NCI-H128 (cell line): ENCODE measurements at regions not wholly inside any gene's neighbourhood (a gene's known extent, or its start where the extent isn't known, plus 50 kb on each side); places are given as distances from the start of the nearest gene placed in this dataset.

Experiments
- DNase-seq: peaks from one replicate; lab custom pipeline; 2025; ENCODE audit not compliant: unreplicated experiment; lab: John Stamatoyannopoulos, UW

GRCh38 chr17:65368341-65368740 lies 193.1 kb downstream of the AXIN2 start:
- no peak for DNase-seq

GRCh38 chr17:65366102-65366844 lies 195.2 kb downstream of the AXIN2 start:
- no peak for DNase-seq

DNA sequence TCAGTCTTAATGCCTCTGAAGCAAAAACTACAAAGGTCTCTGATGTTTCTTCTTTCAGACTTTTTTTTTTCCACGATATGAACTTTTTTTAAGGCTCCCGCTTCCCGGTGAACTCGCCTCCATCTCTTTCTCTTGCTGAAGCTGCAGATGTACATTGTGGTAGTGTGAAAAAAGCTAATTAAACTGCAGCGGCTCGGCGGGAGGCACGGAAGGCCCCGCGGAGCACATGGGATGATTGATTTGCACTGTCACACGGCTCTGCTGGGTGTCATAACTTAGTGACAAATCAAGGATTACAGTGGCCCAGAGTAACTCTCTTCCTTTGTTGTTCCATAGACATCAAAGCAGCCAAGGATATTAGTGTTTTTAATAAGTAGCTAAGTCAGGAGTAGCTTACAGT lies 196.3 kb downstream of the AXIN2 start:
- DNase-seq: no peak

GRCh38 chr17:65364438-65364837 lies 197.0 kb downstream of the AXIN2 start:
- no peak for DNase-seq

GRCh38 chr17:65362826-65363225 lies 198.6 kb downstream of the AXIN2 start:
- no peak for DNase-seq

GRCh38 chr17:65360961-65361552 lies 200.4 kb downstream of the AXIN2 start:
- no peak for DNase-seq

- DNase-seq: no peak
Observed at GRCh38 chr17:65359016-65359415, 202.4 kb downstream of the AXIN2 start.

GRCh38 chr17:65356536-65356935 lies 204.9 kb downstream of the AXIN2 start:
- no peak for DNase-seq

DNA sequence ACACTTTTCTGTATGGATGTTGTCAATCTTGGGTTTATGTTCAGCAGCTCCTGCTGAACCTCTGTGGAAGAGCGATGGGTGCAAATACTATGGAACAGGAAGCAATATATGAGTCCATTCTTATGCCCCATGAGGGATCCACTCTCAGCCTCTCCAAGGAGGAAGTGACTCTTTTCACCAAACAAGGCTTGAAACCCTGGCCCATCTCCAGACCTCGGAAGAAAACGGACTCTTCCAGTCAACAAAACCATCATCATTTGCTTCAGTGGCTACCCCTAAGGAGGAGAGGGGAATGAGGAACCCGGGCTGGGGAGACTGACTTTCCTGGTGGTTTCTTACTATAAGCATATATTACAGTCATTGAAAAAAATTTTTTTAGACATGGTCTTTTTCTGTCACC lies 206.2 kb downstream of the AXIN2 start:
- no peak for DNase-seq

DNA sequence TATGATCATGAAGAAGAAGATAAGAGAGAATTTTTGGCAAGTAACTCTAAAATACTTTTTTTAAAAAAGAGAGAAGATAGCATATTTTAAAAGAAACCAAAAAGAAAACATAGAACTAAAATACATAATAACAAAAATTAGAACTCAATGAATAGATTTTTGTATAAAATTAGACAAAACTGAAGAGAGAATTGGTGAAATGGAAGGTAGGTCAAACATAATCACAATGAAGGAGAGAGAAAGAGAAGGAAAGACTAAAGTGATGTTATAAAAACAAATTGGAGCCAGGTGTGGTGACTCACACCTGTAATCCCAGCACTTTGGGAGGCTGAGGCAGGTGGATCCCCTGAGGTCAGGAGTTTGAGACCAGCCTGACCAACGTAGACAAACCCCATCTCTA lies 211.5 kb downstream of the AXIN2 start:
- no peak for DNase-seq

- DNase-seq: no peak
Observed at GRCh38 chr17:65346166-65346565, 209.0 kb downstream of the RGS9 start.

- DNase-seq: no peak
Observed at GRCh38 chr17:65345261-65346005, 208.3 kb downstream of the RGS9 start.

- DNase-seq: no peak
Observed at GRCh38 chr17:65340401-65340800, 203.2 kb downstream of the RGS9 start.

- DNase-seq: no peak
Observed at GRCh38 chr17:65334406-65334805, 197.2 kb downstream of the RGS9 start.

DNA sequence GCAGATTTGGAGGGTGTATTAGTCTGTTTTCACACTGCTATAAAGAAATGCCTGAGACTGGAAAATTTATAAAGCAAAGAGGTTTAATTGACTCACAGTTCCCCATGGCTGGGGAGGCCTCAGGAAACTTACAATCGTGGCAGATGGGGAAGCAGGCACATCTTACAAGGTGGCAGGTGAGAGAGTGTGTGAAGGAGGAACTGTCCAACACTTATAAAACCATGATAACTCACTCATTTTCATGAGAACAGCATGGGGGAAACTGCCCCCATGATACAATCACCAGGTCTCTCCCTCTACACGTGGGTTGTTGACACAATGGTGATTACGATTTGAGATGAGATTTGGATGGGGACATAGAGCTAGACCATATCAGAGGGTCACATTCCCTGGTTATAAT lies 195.6 kb downstream of the RGS9 start:
- no peak for DNase-seq

GRCh38 chr17:65332375-65332774 lies 195.2 kb downstream of the RGS9 start:
- no peak for DNase-seq

DNA sequence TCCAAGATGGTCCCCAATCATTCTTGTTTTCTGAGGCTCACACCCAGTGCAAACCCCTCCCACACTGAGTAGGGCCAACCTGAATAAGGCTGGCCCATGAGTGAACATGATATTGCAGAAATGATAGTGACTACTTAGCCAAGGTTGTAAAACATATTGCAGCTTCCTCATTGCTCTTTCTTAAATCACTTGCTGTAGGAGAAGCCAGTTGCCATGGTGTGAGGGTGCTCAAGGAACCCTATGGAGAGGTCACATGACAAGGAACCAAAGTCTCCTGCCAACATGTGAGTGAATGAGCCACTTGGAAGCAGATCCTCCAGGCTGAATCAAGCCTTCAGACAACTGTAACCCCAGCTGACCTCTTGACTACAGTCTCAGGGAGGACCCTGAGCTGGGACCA lies 191.4 kb downstream of the RGS9 start:
- DNase-seq: no peak

DNA sequence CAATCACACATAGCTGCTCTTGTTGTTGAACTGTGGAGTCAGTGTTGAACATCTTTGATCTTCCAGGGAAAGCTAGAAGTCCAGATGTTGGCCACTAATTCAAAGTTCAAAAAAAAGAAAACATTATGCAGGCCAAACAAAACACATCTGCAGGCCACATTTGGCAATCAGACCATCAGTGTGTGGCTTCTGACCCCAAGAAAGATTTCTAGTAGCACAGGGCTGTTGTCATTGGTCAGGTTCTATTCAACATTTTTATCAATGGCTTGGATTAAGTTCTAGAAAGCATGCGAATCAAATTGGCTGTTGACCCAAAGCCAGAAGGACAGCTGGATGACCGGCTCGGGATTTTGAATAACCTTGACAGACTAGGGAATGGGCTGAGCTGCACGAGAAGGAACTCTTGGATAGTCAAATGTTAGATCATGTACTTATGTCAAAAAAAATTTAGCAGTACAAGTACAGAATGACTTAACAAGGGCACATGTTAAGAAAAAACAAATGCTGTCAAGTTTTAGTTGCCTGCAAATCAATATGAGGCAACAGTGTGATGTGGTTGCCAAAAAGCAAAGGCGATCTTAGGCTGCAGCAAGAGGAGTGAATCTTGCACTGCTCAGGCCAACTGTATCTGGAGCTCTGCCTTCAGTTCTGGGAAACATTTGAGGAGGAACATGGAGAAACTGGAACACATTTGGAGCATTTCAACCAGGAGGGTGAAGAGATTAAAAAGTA lies 187.6 kb downstream of the RGS9 start:
- no peak for DNase-seq

DNA sequence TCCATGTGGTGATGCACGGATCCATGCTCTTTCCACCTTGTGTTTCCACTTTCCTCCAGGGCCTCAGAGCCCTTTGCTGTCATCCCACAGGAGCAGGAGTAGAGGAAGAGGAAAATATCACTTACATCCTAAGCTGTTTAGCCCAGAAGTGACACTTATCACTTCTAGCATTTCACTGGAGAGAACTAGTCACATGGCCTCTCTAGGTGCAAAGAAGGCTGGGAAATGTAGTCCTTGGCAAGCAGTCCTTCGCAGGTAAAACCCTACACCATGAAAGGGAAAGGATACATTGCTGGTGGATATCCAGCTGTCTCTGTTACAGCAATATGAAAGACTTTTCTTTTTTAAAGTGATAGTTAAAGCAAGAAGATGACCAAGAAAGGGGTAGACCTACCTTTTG lies 185.9 kb downstream of the RGS9 start:
- DNase-seq: no peak

DNA sequence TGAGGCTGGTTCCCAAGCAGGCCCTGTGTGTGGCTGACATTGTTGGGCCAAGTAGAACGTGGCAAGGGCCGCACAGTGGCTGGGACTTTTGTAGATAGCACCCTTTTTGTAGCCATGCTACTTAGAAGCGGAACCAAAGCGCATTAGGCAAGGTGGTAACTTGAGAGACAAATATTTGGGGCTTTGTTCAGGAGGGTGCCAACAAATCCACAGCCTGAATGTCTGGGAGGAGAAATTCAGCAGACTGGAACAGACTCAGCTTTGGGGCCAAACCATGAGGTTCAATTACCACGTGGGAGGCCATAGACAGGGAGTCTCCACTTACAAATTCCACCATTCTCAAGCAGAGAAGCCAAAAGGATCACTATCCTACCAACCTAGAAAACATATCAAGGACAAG lies 183.7 kb downstream of the RGS9 start:
- no peak for DNase-seq

DNA sequence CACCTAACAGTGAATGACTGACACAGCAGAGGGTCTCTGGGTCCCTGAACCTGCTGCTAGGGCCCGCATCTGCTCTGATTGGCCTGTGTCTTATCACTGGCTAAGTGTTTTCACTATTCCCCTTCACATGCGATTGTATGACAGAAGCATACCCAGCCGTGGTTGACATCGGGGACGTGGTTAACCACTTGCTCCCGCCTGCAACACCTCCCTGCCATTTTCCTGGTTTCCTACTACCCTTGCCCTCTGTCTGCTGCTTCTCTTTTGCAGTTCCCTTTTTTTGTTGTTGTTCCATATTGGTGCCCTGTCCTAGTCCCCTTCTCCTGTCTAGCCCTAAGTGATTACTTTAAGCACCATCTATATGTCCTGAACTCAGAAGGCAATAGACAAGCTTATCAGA lies 177.0 kb downstream of the RGS9 start:
- DNase-seq: no peak
